Sigmoid colon (tissue), 4 donors: ENCODE measurements at regions not wholly inside any gene's neighbourhood (a gene's known extent, or its start where the extent isn't known, plus 50 kb on each side); places are given as distances from the start of the nearest gene placed in this dataset.

Experiments used
- CTCF ChIP-seq, 4 experiments: fragments of 450-650 bp in 3 of 4; fragments of 200-600 bp in 1 of 4; IDR thresholded peaks; one replicate each; pipeline ENCODE4 v1.5.1; 2016 to 2019; ENCODE audit warnings: antibody characterized with exemption in 4 of 4, mild to moderate bottlenecking in 3 of 4, moderate library complexity in 2 of 4
- EP300 ChIP-seq, 4 donors: sonication (generic); formaldehyde crosslinking; IDR thresholded peaks; one replicate each; pipeline ENCODE4 v1.6.1; 2017; ENCODE audit warnings: antibody characterized with exemption in 4 of 4
- POLR2AphosphoS5 ChIP-seq, 4 donors: sonication (generic); formaldehyde crosslinking; IDR thresholded peaks; one replicate each; pipeline ENCODE4 v1.6.1; 2017; ENCODE audit warnings: antibody characterized with exemption in 4 of 4

GRCh38 chr2:226300196-226300886 is 499.3 kb downstream of the IRS1 start:
- no peak for TF ChIP-seq CTCF (IDR thresholded peaks at IDR 0.05)
- no peak for TF ChIP-seq EP300 (IDR thresholded peaks at IDR 0.05)
- no peak for TF ChIP-seq POLR2AphosphoS5 (IDR thresholded peaks at IDR 0.05)
